GM19025 (cell line): ENCODE measurements at regions not wholly inside any gene's neighbourhood (a gene's known extent, or its start where the extent isn't known, plus 50 kb on each side); places are given as distances from the start of the nearest gene placed in this dataset.
"Not testable (repeated sequence)": the region's sequence is repeated elsewhere in the genome, so short reads cannot be mapped to it uniquely, and the experiment has no call there.

ENCODE experiments used
- ATAC-seq: cut with Tn5 transposase; IDR thresholded peaks from one replicate; pipeline ENCODE4 v1.9.1; 2021; ENCODE audit warnings: mild to moderate bottlenecking, low read depth, moderate library complexity; ENCODE audit not compliant: unreplicated experiment

- ATAC-seq = not testable (repeated sequence)
Measured at GRCh38 chr21:8455279-8456128, 2065.9 kb upstream of the TPTE start.

GRCh38 chr21:8464403-8465152 lies 2056.8 kb upstream of the TPTE start:
- ATAC-seq = peak; percentile 75

- not testable (repeated sequence) for ATAC-seq
Measured at GRCh38 chr21:8466642-8467041, 2054.7 kb upstream of the TPTE start.
